Fibroblast of lung (primary cell): ENCODE measurements at regions not wholly inside any gene's neighbourhood (a gene's known extent, or its start where the extent isn't known, plus 50 kb on each side); places are given as distances from the start of the nearest gene placed in this dataset.

ENCODE experiments used
- DNase-seq, 2 donors: peaks; one replicate each; pipeline versions ENCODE4 v3.0.0 to v3.0.0-alpha.2; 2010; ENCODE audit warnings: low read depth in 2 of 2
- H2AFZ ChIP-seq: 2 replicates; pipeline ENCODE4 v1.5.1; 2012; ENCODE audit warnings: low read length, control low read depth, inconsistent platforms
- H3K27ac ChIP-seq: 2 replicates; pipeline ENCODE4 v1.5.1; 2011; ENCODE audit warnings: low read length, control low read depth; ENCODE audit not compliant: insufficient read depth
- H3K27me3 ChIP-seq: 2 replicates; pipeline ENCODE4 v1.5.1; 2011; ENCODE audit warnings: mild to moderate bottlenecking, low read length; ENCODE audit not compliant: control insufficient read depth, insufficient read depth
- H3K36me3 ChIP-seq: 2 replicates; pipeline ENCODE4 v1.5.1; 2011; ENCODE audit warnings: low read length; ENCODE audit not compliant: control insufficient read depth, insufficient read depth
- H3K4me1 ChIP-seq: 2 replicates; pipeline ENCODE4 v1.5.1; 2011; ENCODE audit warnings: low read length; ENCODE audit not compliant: control insufficient read depth, insufficient read depth; ENCODE audit errors: extremely low read depth
- H3K4me2 ChIP-seq: 2 replicates; pipeline ENCODE4 v1.5.1; 2011; ENCODE audit warnings: low read length, control low read depth; ENCODE audit not compliant: insufficient read depth; ENCODE audit errors: extremely low read depth
- H3K4me3 ChIP-seq, 4 experiments: fragments of 200-600 bp in 1 of 4; sonication (generic) in 1 of 4; replicated peaks in 1 of 4; 2 replicates each; pipeline ENCODE4 v1.5.1; 2011 to 2016; ENCODE audit warnings: low read length in 4 of 4, low read depth in 3 of 4, mild to moderate bottlenecking in 3 of 4, control low read depth in 2 of 4, inconsistent platforms in 1 of 4, mixed read lengths in 1 of 4; ENCODE audit not compliant: insufficient read depth in 1 of 4; ENCODE audit errors: control extremely low read depth in 1 of 4
- H3K79me2 ChIP-seq: 2 replicates; pipeline ENCODE4 v1.5.1; 2012; ENCODE audit warnings: mild to moderate bottlenecking, low read length, inconsistent platforms; ENCODE audit not compliant: control insufficient read depth, insufficient read depth
- H3K9ac ChIP-seq: 2 replicates; pipeline ENCODE4 v1.5.1; 2011; ENCODE audit warnings: mild to moderate bottlenecking, low read length, control low read depth; ENCODE audit not compliant: insufficient read depth
- H3K9me3 ChIP-seq: 2 replicates; pipeline ENCODE4 v1.5.1; 2012; ENCODE audit warnings: low read depth, low read length; ENCODE audit not compliant: control insufficient read depth, insufficient read depth
- H4K20me1 ChIP-seq: 2 replicates; pipeline ENCODE4 v1.5.1; 2011; ENCODE audit warnings: low read length; ENCODE audit not compliant: control insufficient read depth, insufficient read depth; ENCODE audit errors: extremely low read depth
- EZH2 ChIP-seq: IDR thresholded peaks from 2 replicates; pipeline ENCODE4 v1.5.1; 2012; ENCODE audit warnings: low read length, control low read depth, mild to moderate bottlenecking; ENCODE audit errors: missing control alignments
- TF ChIP-seq, protein P1 (sequence below), 2 donors: IDR thresholded peaks in 1 of 2; conservative IDR thresholded peaks in 1 of 2; 1 replicate in 1 of 2; 2 replicates in 1 of 2; pipeline ENCODE4 v1.5.1; 2011 to 2012; ENCODE audit warnings: low read length in 2 of 2, control low read depth in 1 of 2, inconsistent platforms in 1 of 2, low read depth in 1 of 2, mild to moderate bottlenecking in 1 of 2

DNA sequence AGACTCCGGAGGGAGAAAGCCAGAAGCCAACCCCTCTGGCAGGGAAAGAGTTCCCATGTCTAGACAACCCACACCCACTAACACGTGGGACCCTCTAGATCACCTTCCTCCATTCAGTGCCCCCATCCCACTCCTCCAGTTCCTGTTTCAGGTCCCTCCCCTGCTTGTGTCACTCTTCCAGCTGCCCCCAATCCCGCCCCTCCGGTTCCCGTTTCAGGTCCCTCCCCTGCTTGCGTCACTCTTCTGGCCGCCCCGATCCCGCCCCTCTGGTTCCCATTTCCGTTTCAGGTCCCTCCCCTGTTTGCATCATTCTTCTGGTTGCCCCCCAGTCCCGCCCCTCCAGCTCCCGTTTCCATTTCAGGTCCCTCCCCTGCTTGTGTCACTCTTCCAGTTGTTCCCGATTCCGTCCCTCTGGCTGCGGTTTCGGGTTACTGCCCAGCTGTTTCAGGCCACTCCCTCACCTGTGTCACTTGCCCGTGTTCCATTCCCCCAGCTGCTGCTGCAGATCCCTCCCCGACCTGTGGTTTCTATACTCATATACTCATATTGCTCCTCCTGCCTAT is 64.8 kb upstream of the RANBP6 start:
- H3K36me3 ChIP-seq = no peaks in the 10 kb centered on the region
- H3K9ac ChIP-seq = no peak overlapping the region
- H3K27ac ChIP-seq = no peak overlapping the region
- no peaks in the 10 kb centered on the region for H3K4me1 ChIP-seq
- no peaks in the 10 kb centered on the region for H3K9me3 ChIP-seq
- H3K4me3 ChIP-seq = peak overlapping the region; percentile 26 to 82 (median 50)
- no peaks in the 10 kb centered on the region for H3K79me2 ChIP-seq
- H4K20me1 ChIP-seq = no peaks in the 10 kb centered on the region
- no peaks in the 10 kb centered on the region for H3K27me3 ChIP-seq
- H3K4me2 ChIP-seq = peak overlapping the region; percentile 59
- TF ChIP-seq, protein P1, sequence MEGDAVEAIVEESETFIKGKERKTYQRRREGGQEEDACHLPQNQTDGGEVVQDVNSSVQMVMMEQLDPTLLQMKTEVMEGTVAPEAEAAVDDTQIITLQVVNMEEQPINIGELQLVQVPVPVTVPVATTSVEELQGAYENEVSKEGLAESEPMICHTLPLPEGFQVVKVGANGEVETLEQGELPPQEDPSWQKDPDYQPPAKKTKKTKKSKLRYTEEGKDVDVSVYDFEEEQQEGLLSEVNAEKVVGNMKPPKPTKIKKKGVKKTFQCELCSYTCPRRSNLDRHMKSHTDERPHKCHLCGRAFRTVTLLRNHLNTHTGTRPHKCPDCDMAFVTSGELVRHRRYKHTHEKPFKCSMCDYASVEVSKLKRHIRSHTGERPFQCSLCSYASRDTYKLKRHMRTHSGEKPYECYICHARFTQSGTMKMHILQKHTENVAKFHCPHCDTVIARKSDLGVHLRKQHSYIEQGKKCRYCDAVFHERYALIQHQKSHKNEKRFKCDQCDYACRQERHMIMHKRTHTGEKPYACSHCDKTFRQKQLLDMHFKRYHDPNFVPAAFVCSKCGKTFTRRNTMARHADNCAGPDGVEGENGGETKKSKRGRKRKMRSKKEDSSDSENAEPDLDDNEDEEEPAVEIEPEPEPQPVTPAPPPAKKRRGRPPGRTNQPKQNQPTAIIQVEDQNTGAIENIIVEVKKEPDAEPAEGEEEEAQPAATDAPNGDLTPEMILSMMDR (conservative IDR thresholded peaks at IDR 0.05 in 1 of 2, IDR thresholded peaks at IDR 0.05 in 1 of 2; ENCODE audit: low read depth in 1 of 2, low read length in 2 of 2) = no peak
- no peak for TF ChIP-seq EZH2
- peak; percentile 88 to 90 for DNase-seq
- H2AFZ ChIP-seq = peak overlapping the region; percentile 74

GRCh38 chr9:6079386-6079785 is 64.0 kb upstream of the RANBP6 start:
- Histone ChIP-seq H3K36me3 (no peaks in the 10 kb centered on the region), H3K27ac (no peak overlapping the region), H3K27me3 (no peaks in the 10 kb centered on the region), H3K79me2 (no peaks in the 10 kb centered on the region), H3K4me3 (peak overlapping the region in 2 of 4 experiments; percentile 58 to 82), H3K4me2 (no peak overlapping the region), H4K20me1 (no peaks in the 10 kb centered on the region), H3K9ac (no peak overlapping the region), H2AFZ (no peak overlapping the region), H3K9me3 (no peaks in the 10 kb centered on the region), H3K4me1 (no peaks in the 10 kb centered on the region)
- DNase-seq = no peak
- no peak for TF ChIP-seq EZH2
- TF ChIP-seq, protein P1 (conservative IDR thresholded peaks at IDR 0.05 in 1 of 2, IDR thresholded peaks at IDR 0.05 in 1 of 2; ENCODE audit: low read depth in 1 of 2, low read length in 2 of 2) = no peak

DNA sequence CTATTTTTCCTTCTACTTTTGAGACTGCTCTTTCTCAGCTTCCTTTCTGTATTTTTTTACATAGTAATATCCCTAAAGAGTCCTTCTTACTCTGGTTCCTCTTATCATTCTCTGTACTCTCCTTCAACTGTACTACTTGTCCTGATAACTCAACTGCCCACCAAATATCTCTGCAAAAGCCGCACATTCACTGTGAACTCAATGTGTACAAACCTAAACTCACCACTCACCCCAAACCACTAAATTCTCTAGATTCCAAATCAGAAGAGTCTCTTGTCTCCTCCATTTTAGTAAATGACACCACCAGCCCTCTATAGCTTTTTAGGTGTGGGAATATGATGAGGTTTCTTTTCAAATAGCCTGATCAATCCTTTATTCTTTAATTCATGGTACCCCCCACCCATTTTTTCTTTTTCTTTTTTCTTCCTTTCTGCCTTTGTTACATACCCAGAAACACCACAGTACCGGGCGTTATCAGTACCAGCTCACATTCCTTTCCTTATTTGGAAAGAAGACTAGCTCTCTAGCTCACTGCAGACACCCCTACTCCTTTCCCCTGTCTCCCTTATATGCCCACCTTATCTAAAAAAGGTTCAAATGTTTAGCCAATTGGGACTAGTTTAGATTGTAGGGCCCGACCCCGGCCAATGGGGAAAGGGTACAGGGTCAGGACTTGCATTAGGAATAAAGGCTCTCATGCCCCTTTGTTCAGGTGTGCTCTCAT is 63.1 kb upstream of the RANBP6 start:
- Histone ChIP-seq H3K4me1 (no peaks in the 10 kb centered on the region), H2AFZ (no peak overlapping the region), H3K9ac (no peak overlapping the region), H3K27me3 (no peaks in the 10 kb centered on the region), H3K4me3 (no peak overlapping the region), H3K9me3 (no peaks in the 10 kb centered on the region), H3K36me3 (no peaks in the 10 kb centered on the region), H4K20me1 (no peaks in the 10 kb centered on the region), H3K79me2 (no peaks in the 10 kb centered on the region), H3K4me2 (no peak overlapping the region), H3K27ac (no peak overlapping the region)
- TF ChIP-seq, protein P1 (conservative IDR thresholded peaks at IDR 0.05 in 1 of 2, IDR thresholded peaks at IDR 0.05 in 1 of 2; ENCODE audit: low read depth in 1 of 2, low read length in 2 of 2) = no peak
- TF ChIP-seq EZH2 = no peak
- DNase-seq = peak in 1 of 2 donors; percentile 63
